ENCODE measurements at regions not wholly inside any gene's neighbourhood (a gene's known extent, or its start where the extent isn't known, plus 50 kb on each side); places are given as distances from the start of the nearest gene placed in this dataset.

DNA sequence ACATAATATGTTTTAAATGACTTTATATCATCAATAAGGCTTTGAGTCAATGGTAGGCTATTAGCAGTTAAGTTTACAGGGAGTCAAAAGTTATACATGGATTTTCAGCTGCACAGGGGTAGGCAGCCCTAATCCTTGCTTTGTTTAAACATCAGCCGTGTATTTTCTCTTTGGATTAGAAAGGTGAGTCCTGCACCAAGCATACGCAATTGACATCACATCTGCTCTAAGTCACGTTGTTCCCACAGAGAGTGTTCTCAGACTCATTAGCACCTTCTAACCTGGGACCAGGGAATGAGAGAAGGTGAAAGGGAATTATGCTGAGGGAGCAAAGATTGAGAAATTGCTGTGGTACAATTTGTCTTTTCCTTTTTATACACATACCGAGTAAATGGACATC, 148.6 kb upstream of the ZNF804B start:
- H3K27ac ChIP-seq: no peak overlapping the region
- H3K36me3 ChIP-seq: no peaks in the 10 kb centered on the region
- no peak for DNase-seq (ENCODE audit: low spot score)
- no peak overlapping the region for H3K4me3 ChIP-seq
- H3K4me1 ChIP-seq: no peaks in the 10 kb centered on the region
- no peaks in the 10 kb centered on the region for H3K27me3 ChIP-seq
- TF ChIP-seq CTCF (IDR thresholded peaks at IDR 0.05): no peak
- no peaks in the 10 kb centered on the region for H3K9me3 ChIP-seq

- no peaks in the 10 kb centered on the region for H3K4me1 ChIP-seq
- H3K27ac ChIP-seq: no peak overlapping the region
Measured at GRCh38 chr7:88600695-88601094, 158.8 kb upstream of the ZNF804B start.

DNA sequence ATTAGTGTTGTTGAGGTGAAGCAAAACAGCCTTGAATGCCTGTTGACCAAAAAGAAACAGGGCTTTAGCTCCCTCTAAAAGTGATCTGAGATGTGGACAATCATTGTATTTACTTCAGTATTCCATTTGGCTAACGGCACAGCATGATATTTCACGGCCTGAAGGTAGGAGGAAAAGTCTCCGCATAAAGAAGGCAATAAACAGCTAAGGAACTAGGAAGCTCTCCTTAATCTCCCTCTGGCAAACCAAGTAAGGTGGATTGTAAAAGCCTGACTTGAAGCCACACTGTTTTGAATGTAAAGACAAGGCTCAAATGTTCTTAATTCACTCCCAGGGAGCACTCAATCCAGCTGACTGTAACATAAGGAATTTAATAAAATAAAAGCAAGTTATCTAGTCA, 160.0 kb upstream of the ZNF804B start:
- DNase-seq (ENCODE audit: low spot score): no peak

More at GRCh38 chr7:88600695-88601094, 158.8 kb upstream of the ZNF804B start:
- H3K27me3 ChIP-seq: no peaks in the 10 kb centered on the region
- no peaks in the 10 kb centered on the region for H3K9me3 ChIP-seq
- H3K4me3 ChIP-seq: no peak overlapping the region
- H3K36me3 ChIP-seq: no peaks in the 10 kb centered on the region
- no peak for DNase-seq (ENCODE audit: low spot score)
- TF ChIP-seq CTCF (IDR thresholded peaks at IDR 0.05): no peak

GRCh38 chr7:88597941-88598425, 161.5 kb upstream of the ZNF804B start:
- H3K27ac ChIP-seq: no peak overlapping the region
- TF ChIP-seq CTCF (IDR thresholded peaks at IDR 0.05): no peak
- no peaks in the 10 kb centered on the region for H3K27me3 ChIP-seq
- H3K9me3 ChIP-seq: peaks cover 0 to 4% of the 10 kb centered on the region in 2 donors
- no peaks in the 10 kb centered on the region for H3K4me1 ChIP-seq
- no peaks in the 10 kb centered on the region for H3K36me3 ChIP-seq
- H3K4me3 ChIP-seq: no peak overlapping the region
- no peak for DNase-seq (ENCODE audit: low spot score)

More for the DNA sequence above, 160.0 kb upstream of the ZNF804B start:
- Histone ChIP-seq H3K4me3 (no peak overlapping the region), H3K36me3 (no peaks in the 10 kb centered on the region), H3K4me1 (no peaks in the 10 kb centered on the region), H3K27ac (no peak overlapping the region), H3K9me3 (no peaks in the 10 kb centered on the region), H3K27me3 (no peaks in the 10 kb centered on the region)
- no peak for TF ChIP-seq CTCF (IDR thresholded peaks at IDR 0.05)

DNA sequence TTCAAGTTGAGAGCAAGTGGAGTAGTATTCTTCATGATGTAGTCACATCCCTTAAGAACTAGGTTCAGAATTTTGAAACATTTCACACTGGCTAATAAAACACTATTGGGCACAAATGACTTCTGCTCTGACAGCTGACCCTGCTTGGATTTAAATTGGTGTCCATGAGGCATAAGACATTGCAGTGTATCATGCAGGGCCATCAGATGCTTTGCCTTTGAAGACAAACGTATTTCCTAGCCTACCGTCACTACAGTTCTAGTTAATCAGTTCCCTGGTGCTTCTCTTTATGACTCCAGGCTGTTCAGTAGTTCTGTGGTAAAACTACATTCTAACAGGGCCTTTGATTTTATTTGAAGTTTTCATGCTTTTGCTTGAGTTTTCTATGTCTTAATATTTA, 168.5 kb upstream of the ZNF804B start:
- DNase-seq (ENCODE audit: low spot score): no peak
- no peak overlapping the region for H3K27ac ChIP-seq
- no peaks in the 10 kb centered on the region for H3K27me3 ChIP-seq
- no peak for TF ChIP-seq CTCF (IDR thresholded peaks at IDR 0.05)
- no peak overlapping the region for H3K4me3 ChIP-seq
- peaks cover 0 to 9% of the 10 kb centered on the region in 2 donors for H3K9me3 ChIP-seq
- no peaks in the 10 kb centered on the region for H3K36me3 ChIP-seq
- no peaks in the 10 kb centered on the region for H3K4me1 ChIP-seq

DNA sequence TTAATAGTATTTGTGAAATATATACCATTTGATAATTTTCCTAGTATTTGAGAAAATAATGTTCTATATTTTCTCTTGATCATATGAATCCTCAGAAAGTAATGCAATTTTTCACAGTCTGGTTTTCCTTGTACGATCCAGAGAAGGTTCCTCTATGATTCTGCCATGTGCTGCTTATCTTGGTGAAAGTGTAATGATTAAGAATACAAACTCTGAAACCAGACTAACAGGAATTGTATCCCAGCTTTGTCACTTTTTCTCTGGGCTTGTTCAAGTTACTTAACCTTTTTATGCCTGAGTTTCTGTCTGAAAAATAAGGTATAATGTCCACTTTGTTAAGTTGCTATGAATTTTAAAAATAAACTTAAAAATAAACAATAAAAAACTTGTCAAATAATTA, 169.6 kb upstream of the ZNF804B start:
- no peak for TF ChIP-seq CTCF (IDR thresholded peaks at IDR 0.05)

More for the DNA sequence above, 169.6 kb upstream of the ZNF804B start:
- peaks cover 0 to 9% of the 10 kb centered on the region in 2 donors for H3K9me3 ChIP-seq
- no peaks in the 10 kb centered on the region for H3K27me3 ChIP-seq
- H3K27ac ChIP-seq: no peak overlapping the region
- no peaks in the 10 kb centered on the region for H3K4me1 ChIP-seq
- H3K4me3 ChIP-seq: no peak overlapping the region
- H3K36me3 ChIP-seq: no peaks in the 10 kb centered on the region
- no peak for DNase-seq (ENCODE audit: low spot score)
